PFSK-1 (cell line): ENCODE measurements at regions not wholly inside any gene's neighbourhood (a gene's known extent, or its start where the extent isn't known, plus 50 kb on each side); places are given as distances from the start of the nearest gene placed in this dataset.

Source experiments
- SIN3A ChIP-seq: IDR thresholded peaks from 2 replicates; pipeline ENCODE4 v1.6.1; 2012; ENCODE audit warnings: mild to moderate bottlenecking, low read length, moderate library complexity, borderline replicate concordance; ENCODE audit not compliant: insufficient read depth
- TAF1 ChIP-seq: IDR thresholded peaks from 2 replicates; pipeline ENCODE4 v1.6.1; 2012; ENCODE audit warnings: low read length, control low read depth, borderline replicate concordance; ENCODE audit not compliant: insufficient read depth

GRCh38 chr5:88613051-88613450 lies 269.9 kb downstream of the MEF2C start:
- TF ChIP-seq TAF1 (no peak), SIN3A (no peak)
